CD14-positive monocyte (primary cell): ENCODE measurements at regions not wholly inside any gene's neighbourhood (a gene's known extent, or its start where the extent isn't known, plus 50 kb on each side); places are given as distances from the start of the nearest gene placed in this dataset.

Experiments
- DNase-seq, 3 donors: peaks; one replicate each; pipeline ENCODE4 v3.0.0-alpha.2; 2011 to 2022
- H2AFZ ChIP-seq: 2 replicates; pipeline ENCODE4 v1.6.0; 2012; ENCODE audit warnings: mild to moderate bottlenecking, low read depth, low read length, inconsistent platforms; ENCODE audit not compliant: insufficient read depth, poor library complexity, severe bottlenecking
- H3K27ac ChIP-seq, 2 donors: 1 replicate in 1 of 2; 2 replicates in 1 of 2; pipeline ENCODE4 v1.5.1; 2012 to 2013; ENCODE audit warnings: low read length in 2 of 2, control low read depth in 1 of 2, inconsistent platforms in 1 of 2, low read depth in 1 of 2, mild to moderate bottlenecking in 1 of 2
- H3K27me3 ChIP-seq, 2 donors: one replicate each; pipeline versions ENCODE4 v1.6.0 to v1.6.1; 2011 to 2013; ENCODE audit warnings: low read length in 2 of 2; ENCODE audit not compliant: control insufficient read depth in 2 of 2, insufficient read depth in 2 of 2
- H3K36me3 ChIP-seq, 2 donors: replicated peaks in 1 of 2; 1 replicate in 1 of 2; 2 replicates in 1 of 2; pipeline versions ENCODE4 v1.5.1 to v1.6.1; 2012 to 2013; ENCODE audit warnings: low read length in 2 of 2, control low read depth in 1 of 2, inconsistent platforms in 1 of 2, mild to moderate bottlenecking in 1 of 2; ENCODE audit not compliant: insufficient read depth in 2 of 2, control insufficient read depth in 1 of 2
- H3K4me1 ChIP-seq, 2 donors: 1 replicate in 1 of 2; 2 replicates in 1 of 2; pipeline versions ENCODE4 v1.5.1 to v1.6.1; 2012 to 2013; ENCODE audit warnings: low read length in 2 of 2, control low read depth in 1 of 2, inconsistent platforms in 1 of 2, mild to moderate bottlenecking in 1 of 2, moderate library complexity in 1 of 2; ENCODE audit not compliant: insufficient read depth in 2 of 2, control insufficient read depth in 1 of 2
- H3K4me2 ChIP-seq: replicated peaks from 2 replicates; pipeline ENCODE3; 2012; ENCODE audit warnings: low read length, moderate library complexity, mild to moderate bottlenecking; ENCODE audit not compliant: poor library complexity, severe bottlenecking; ENCODE audit errors: extremely low read depth
- H3K4me3 ChIP-seq, 3 experiments: fragments of 200-600 bp in 1 of 3; sonication (generic) in 1 of 3; replicated peaks in 1 of 3; 1 replicate in 2 of 3; 2 replicates in 1 of 3; pipeline ENCODE4 v1.5.1; 2011 to 2013; ENCODE audit warnings: low read length in 3 of 3, mild to moderate bottlenecking in 3 of 3, control low read depth in 2 of 3, low read depth in 2 of 3, inconsistent platforms in 1 of 3, moderate library complexity in 1 of 3
- H3K79me2 ChIP-seq: 2 replicates; pipeline ENCODE4 v1.6.0; 2012; ENCODE audit warnings: mild to moderate bottlenecking, control low read depth, inconsistent platforms, low read length, moderate library complexity; ENCODE audit not compliant: insufficient read depth
- H3K9ac ChIP-seq: 2 replicates; pipeline ENCODE4 v1.6.0; 2017; ENCODE audit warnings: low read length, mild to moderate bottlenecking; ENCODE audit not compliant: insufficient read depth, poor library complexity, severe bottlenecking
- H3K9me3 ChIP-seq, 2 donors: replicated peaks in 1 of 2; 1 replicate in 1 of 2; 2 replicates in 1 of 2; pipeline versions ENCODE4 v1.5.1 to v1.6.1; 2012 to 2013; ENCODE audit warnings: low read length in 2 of 2, control low read depth in 1 of 2; ENCODE audit not compliant: control insufficient read depth in 1 of 2, insufficient read depth in 1 of 2
- H4K20me1 ChIP-seq: 2 replicates; pipeline ENCODE4 v1.6.0; 2012; ENCODE audit warnings: mild to moderate bottlenecking, low read length, control low read depth, moderate library complexity; ENCODE audit not compliant: insufficient read depth
- H3K27ac Mint-ChIP-seq, 7 donors: one replicate each; pipeline ENCODE4 v1.8.0; 2020; ENCODE audit warnings: mild to moderate bottlenecking in 7 of 7, mixed read lengths in 7 of 7, moderate library complexity in 6 of 7, inconsistent platforms in 2 of 7
- H3K27me3 Mint-ChIP-seq, 3 donors: one replicate each; pipeline ENCODE4 v1.8.0; 2021 to 2022; ENCODE audit warnings: low read depth in 3 of 3, mild to moderate bottlenecking in 3 of 3, mixed read lengths in 3 of 3, moderate library complexity in 3 of 3, inconsistent platforms in 1 of 3
- H3K36me3 Mint-ChIP-seq, 2 donors: one replicate each; pipeline ENCODE4 v1.8.0; 2020; ENCODE audit warnings: mixed read lengths in 2 of 2, inconsistent platforms in 1 of 2, mild to moderate bottlenecking in 1 of 2
- H3K4me1 Mint-ChIP-seq: one replicate; pipeline ENCODE4 v1.8.0; 2020; ENCODE audit warnings: mild to moderate bottlenecking, mixed read lengths
- H3K4me3 Mint-ChIP-seq, 2 donors: one replicate each; pipeline ENCODE4 v1.8.0; 2020; ENCODE audit warnings: mild to moderate bottlenecking in 2 of 2, mixed read lengths in 2 of 2, moderate library complexity in 1 of 2
- H3K9me3 Mint-ChIP-seq, 7 donors: one replicate each; pipeline ENCODE4 v1.8.0; 2020 to 2022; ENCODE audit warnings: mixed read lengths in 7 of 7, mild to moderate bottlenecking in 6 of 7, moderate library complexity in 6 of 7, inconsistent platforms in 2 of 7
- WGBS: methylation state at CpG from one replicate; pipeline ENCODE4 v1.1.5; 2013; ENCODE audit warnings: missing lambda C conversion rate; ENCODE audit not compliant: insufficient coverage; 5-methylcytosine and 5-hydroxymethylcytosine counted together
- intact Hi-C, 2 donors: fragments of 100-400 bp; cut with micrococcal nuclease; formaldehyde crosslinking; loops; one replicate each; pipeline versions ENCODE4 v1.15.0 to v1.15.1; 2023
- TF ChIP-seq, protein P1 (sequence below): fragments of 200-600 bp; IDR thresholded peaks from one replicate; pipeline ENCODE4 v1.8.0; 2022; ENCODE audit warnings: antibody characterized with exemption, mild to moderate bottlenecking

DNA sequence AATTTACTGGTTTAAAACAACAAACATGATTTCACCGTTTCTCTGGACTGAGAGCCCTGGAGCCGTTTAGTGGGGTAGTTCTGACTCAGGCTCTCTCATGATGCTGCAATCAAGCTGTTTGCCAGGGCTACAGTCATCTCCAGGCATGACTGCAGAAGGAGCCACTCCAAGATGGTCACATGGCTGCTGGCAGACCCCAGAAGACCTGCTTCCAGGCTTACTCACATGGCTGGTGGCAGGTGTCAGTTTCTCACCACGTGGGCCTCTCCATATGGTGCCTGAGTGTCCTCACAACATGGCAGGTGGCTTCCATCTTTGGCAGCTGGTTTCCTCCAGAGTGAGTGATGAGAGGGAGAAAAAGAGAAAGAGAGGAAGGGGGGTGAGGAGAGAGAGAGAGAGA, 378.3 kb upstream of the RGMA start:
- Mint-ChIP-seq H3K27me3 (peaks cover 2 to 5% (median 4%) of the 10 kb centered on the region in 3 donors), H3K9me3 (peaks cover 0 to 4% (median 2%) of the 10 kb centered on the region in 7 donors), H3K4me1 (peaks cover 4% of the 10 kb centered on the region), H3K4me3 (no peak overlapping the region), H3K27ac (no peak overlapping the region), H3K36me3 (no peaks in the 10 kb centered on the region)
- WGBS: 46% methylated on average over 2 of the region's 3 CpGs
- no peak overlapping the region for H3K4me2 ChIP-seq
- no peak overlapping the region for H3K27ac ChIP-seq
- no peak overlapping the region for H3K4me3 ChIP-seq
- TF ChIP-seq, protein P1, sequence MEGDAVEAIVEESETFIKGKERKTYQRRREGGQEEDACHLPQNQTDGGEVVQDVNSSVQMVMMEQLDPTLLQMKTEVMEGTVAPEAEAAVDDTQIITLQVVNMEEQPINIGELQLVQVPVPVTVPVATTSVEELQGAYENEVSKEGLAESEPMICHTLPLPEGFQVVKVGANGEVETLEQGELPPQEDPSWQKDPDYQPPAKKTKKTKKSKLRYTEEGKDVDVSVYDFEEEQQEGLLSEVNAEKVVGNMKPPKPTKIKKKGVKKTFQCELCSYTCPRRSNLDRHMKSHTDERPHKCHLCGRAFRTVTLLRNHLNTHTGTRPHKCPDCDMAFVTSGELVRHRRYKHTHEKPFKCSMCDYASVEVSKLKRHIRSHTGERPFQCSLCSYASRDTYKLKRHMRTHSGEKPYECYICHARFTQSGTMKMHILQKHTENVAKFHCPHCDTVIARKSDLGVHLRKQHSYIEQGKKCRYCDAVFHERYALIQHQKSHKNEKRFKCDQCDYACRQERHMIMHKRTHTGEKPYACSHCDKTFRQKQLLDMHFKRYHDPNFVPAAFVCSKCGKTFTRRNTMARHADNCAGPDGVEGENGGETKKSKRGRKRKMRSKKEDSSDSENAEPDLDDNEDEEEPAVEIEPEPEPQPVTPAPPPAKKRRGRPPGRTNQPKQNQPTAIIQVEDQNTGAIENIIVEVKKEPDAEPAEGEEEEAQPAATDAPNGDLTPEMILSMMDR: no peak
- peaks cover 0 to 5% of the 10 kb centered on the region in 2 donors for H3K4me1 ChIP-seq
- no peaks in the 10 kb centered on the region for H4K20me1 ChIP-seq
- intact Hi-C loops: no loop called here
- H3K9ac ChIP-seq: no peak overlapping the region
- H3K27me3 ChIP-seq: no peaks in the 10 kb centered on the region
- no peaks in the 10 kb centered on the region for H3K79me2 ChIP-seq
- H2AFZ ChIP-seq: no peak overlapping the region
- DNase-seq: no peak
- H3K36me3 ChIP-seq: no peaks in the 10 kb centered on the region
- no peaks in the 10 kb centered on the region for H3K9me3 ChIP-seq

DNA sequence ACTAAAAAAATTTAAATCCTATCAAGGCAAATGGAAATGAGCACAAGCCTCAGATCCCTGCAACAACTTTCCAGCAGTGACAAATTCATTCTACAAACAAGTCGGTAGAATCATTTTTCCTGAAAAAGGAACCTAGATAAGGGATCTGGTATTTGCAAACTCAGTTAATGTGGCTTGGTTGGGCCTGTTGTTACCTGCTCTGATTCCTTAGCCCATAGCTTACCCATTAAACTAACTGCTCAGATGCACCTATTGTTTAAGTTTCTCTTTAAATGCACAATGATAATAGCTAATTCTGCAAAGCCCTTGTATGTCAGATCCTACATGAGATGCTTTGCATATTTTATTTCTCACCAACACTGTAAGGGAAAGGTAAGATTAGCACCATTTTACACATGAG, 377.4 kb upstream of the RGMA start:
- no peaks in the 10 kb centered on the region for H3K4me1 ChIP-seq
- no peak overlapping the region for H3K4me2 ChIP-seq
- no peaks in the 10 kb centered on the region for H3K9me3 ChIP-seq
- no peaks in the 10 kb centered on the region for H3K79me2 ChIP-seq
- no peak overlapping the region for H3K4me3 Mint-ChIP-seq
- H3K4me3 ChIP-seq: no peak overlapping the region
- H3K36me3 ChIP-seq: no peaks in the 10 kb centered on the region
- no peaks in the 10 kb centered on the region for H3K27me3 ChIP-seq
- WGBS: no CpG with 5 or more reads among the region's 1 CpG
- intact Hi-C loops: no loop called here
- H3K27ac Mint-ChIP-seq: no peak overlapping the region
- no peaks in the 10 kb centered on the region for H3K36me3 Mint-ChIP-seq
- H4K20me1 ChIP-seq: no peaks in the 10 kb centered on the region
- no peak for DNase-seq
- no peak overlapping the region for H3K27ac ChIP-seq
- H3K27me3 Mint-ChIP-seq: peaks cover 4 to 6% (median 5%) of the 10 kb centered on the region in 3 donors
- TF ChIP-seq, protein P1: no peak
- peaks cover 0 to 4% (median under 1%) of the 10 kb centered on the region in 7 donors for H3K9me3 Mint-ChIP-seq
- no peak overlapping the region for H2AFZ ChIP-seq
- no peaks in the 10 kb centered on the region for H3K4me1 Mint-ChIP-seq
- no peak overlapping the region for H3K9ac ChIP-seq
